ENCODE measurements at regions not wholly inside any gene's neighbourhood (a gene's known extent, or its start where the extent isn't known, plus 50 kb on each side); places are given as distances from the start of the nearest gene placed in this dataset.

DNA sequence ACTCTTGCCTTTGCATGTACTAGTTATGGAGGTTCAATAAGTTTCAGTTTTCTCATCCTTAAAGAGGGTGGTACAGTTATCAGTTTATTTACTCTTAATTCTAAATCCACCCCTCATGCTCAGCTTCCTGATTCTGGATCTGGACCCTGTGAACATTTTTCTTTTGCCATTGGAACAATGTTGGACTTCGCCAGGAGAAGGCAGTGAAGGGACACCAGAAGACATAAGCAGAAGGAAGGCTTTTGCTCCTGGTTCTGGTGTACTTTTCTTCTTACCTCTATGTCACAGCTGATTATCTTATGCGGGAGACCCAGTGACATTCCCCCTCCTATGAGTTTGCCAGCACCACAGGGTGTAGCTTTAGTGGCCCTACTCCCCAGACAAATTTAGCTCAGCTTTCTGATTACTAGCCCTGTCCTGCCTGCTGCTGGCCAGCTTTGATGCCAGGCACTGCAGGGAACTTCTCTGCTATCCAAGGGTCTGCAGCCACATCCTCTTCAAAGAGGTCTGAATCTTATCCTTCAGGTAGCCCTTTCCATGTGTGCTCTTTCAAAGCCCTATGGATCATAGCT is 466.3 kb upstream of the EPHA3 start:
- no peak overlapping the region for H3K27ac ChIP-seq (replicated peaks)
- H3K4me3 ChIP-seq (replicated peaks; ENCODE audit: insufficient read depth, low read length), result no peak overlapping the region
- DNase-seq (ENCODE audit: low read depth in 1 of 2, low spot score in 1 of 2), result no peak
- no peaks in the 10 kb centered on the region for H3K27me3 ChIP-seq (ENCODE audit: insufficient read depth, poor library complexity, severe bottlenecking)
- TF ChIP-seq SPI1 (IDR thresholded peaks at IDR 0.05; ENCODE audit: borderline replicate concordance, low read depth), result no peak
- TF ChIP-seq POLR2AphosphoS5 (IDR thresholded peaks at IDR 0.05; ENCODE audit: low read depth), result no peak
- no peak for TF ChIP-seq REST (IDR thresholded peaks at IDR 0.05; ENCODE audit: insufficient replicate concordance, low read depth)
- no peak for TF ChIP-seq GABPA (IDR thresholded peaks at IDR 0.05; ENCODE audit: low read depth)
- TF ChIP-seq, protein P1, sequence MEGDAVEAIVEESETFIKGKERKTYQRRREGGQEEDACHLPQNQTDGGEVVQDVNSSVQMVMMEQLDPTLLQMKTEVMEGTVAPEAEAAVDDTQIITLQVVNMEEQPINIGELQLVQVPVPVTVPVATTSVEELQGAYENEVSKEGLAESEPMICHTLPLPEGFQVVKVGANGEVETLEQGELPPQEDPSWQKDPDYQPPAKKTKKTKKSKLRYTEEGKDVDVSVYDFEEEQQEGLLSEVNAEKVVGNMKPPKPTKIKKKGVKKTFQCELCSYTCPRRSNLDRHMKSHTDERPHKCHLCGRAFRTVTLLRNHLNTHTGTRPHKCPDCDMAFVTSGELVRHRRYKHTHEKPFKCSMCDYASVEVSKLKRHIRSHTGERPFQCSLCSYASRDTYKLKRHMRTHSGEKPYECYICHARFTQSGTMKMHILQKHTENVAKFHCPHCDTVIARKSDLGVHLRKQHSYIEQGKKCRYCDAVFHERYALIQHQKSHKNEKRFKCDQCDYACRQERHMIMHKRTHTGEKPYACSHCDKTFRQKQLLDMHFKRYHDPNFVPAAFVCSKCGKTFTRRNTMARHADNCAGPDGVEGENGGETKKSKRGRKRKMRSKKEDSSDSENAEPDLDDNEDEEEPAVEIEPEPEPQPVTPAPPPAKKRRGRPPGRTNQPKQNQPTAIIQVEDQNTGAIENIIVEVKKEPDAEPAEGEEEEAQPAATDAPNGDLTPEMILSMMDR (IDR thresholded peaks at IDR 0.05; ENCODE audit: insufficient read depth, low read length), result no peak

GRCh38 chr3:88657459-88657858 is 450.0 kb upstream of the EPHA3 start:
- TF ChIP-seq SPI1 (IDR thresholded peaks at IDR 0.05; ENCODE audit: borderline replicate concordance, low read depth) (no peak), POLR2AphosphoS5 (IDR thresholded peaks at IDR 0.05; ENCODE audit: low read depth) (no peak), REST (IDR thresholded peaks at IDR 0.05; ENCODE audit: insufficient replicate concordance, low read depth) (no peak)
- TF ChIP-seq, protein P1 (IDR thresholded peaks at IDR 0.05; ENCODE audit: insufficient read depth, low read length), result no peak
- no peak overlapping the region for H3K4me3 ChIP-seq (replicated peaks; ENCODE audit: insufficient read depth, low read length)
- no peak for DNase-seq (ENCODE audit: low read depth in 1 of 2, low spot score in 1 of 2)
- no peak overlapping the region for H3K27ac ChIP-seq (replicated peaks)
- H3K27me3 ChIP-seq (ENCODE audit: insufficient read depth, poor library complexity, severe bottlenecking), result no peaks in the 10 kb centered on the region

DNA sequence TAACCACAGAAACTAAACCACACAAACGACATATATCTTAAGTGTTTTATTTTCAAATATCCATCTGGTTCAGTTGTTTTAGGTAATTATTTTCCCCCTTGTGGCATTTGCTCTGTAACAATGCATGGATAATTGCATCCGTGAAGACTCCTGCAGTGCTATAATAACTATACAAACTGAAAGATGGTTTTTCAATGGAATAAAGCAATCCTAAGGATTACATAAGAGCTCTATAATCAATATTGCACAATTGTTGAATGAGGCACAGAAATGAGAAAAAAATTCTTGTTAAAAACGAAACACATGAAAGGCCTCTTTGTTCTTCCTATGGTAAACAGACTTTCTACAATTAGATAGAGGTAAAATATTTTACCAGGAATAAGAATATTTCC is 446.0 kb upstream of the EPHA3 start:
- no peak for TF ChIP-seq REST (IDR thresholded peaks at IDR 0.05; ENCODE audit: insufficient replicate concordance, low read depth)
- TF ChIP-seq, protein P1 (IDR thresholded peaks at IDR 0.05; ENCODE audit: insufficient read depth, low read length), result no peak
- TF ChIP-seq POLR2AphosphoS5 (IDR thresholded peaks at IDR 0.05; ENCODE audit: low read depth), result no peak
- TF ChIP-seq SPI1 (IDR thresholded peaks at IDR 0.05; ENCODE audit: borderline replicate concordance, low read depth), result no peak
- no peak for TF ChIP-seq GABPA (IDR thresholded peaks at IDR 0.05; ENCODE audit: low read depth)
- no peaks in the 10 kb centered on the region for H3K27me3 ChIP-seq (ENCODE audit: insufficient read depth, poor library complexity, severe bottlenecking)
- H3K27ac ChIP-seq (replicated peaks), result no peak overlapping the region
- no peak overlapping the region for H3K4me3 ChIP-seq (replicated peaks; ENCODE audit: insufficient read depth, low read length)
- DNase-seq (ENCODE audit: low read depth in 1 of 2, low spot score in 1 of 2), result no peak
